GM23338 (cell line): ENCODE measurements at regions not wholly inside any gene's neighbourhood (a gene's known extent, or its start where the extent isn't known, plus 50 kb on each side); places are given as distances from the start of the nearest gene placed in this dataset.

Experiments used
- ATAC-seq: fragments of 200-7000 bp; cut with Tn5 transposase; 3 replicates; pipeline ENCODE4 v1.9.1; 2020
- DNase-seq: peaks from one replicate; pipeline ENCODE4 v3.0.0-alpha.2; 2015; ENCODE audit warnings: low spot score
- H2AFZ ChIP-seq: fragments of 200-600 bp; sonication (generic); 2 replicates; pipeline ENCODE4 v1.8.0; 2016; ENCODE audit warnings: antibody characterized with exemption, mild to moderate bottlenecking, moderate library complexity
- H3F3A ChIP-seq: fragments of 200-600 bp; sonication (generic); replicated peaks from 2 replicates; pipeline ENCODE4 v1.8.0; 2017; ENCODE audit warnings: antibody characterized with exemption, mixed run types, low read depth
- H3K27ac ChIP-seq: fragments of 200-600 bp; sonication (generic); 2 replicates; pipeline ENCODE4 v1.6.1; 2016; ENCODE audit warnings: low read depth
- H3K27me3 ChIP-seq: fragments of 200-600 bp; sonication (generic); 2 replicates; pipeline ENCODE4 v1.8.0; 2016; ENCODE audit warnings: mild to moderate bottlenecking, mixed run types, moderate library complexity; ENCODE audit not compliant: insufficient read depth
- H3K36me3 ChIP-seq: fragments of 200-600 bp; sonication (generic); 2 replicates; pipeline ENCODE4 v1.8.0; 2016; ENCODE audit warnings: mild to moderate bottlenecking; ENCODE audit not compliant: insufficient read depth
- H3K4me1 ChIP-seq: fragments of 200-600 bp; sonication (generic); 2 replicates; pipeline ENCODE4 v1.8.0; 2016; ENCODE audit warnings: mild to moderate bottlenecking, moderate library complexity; ENCODE audit not compliant: insufficient read depth
- H3K4me2 ChIP-seq: fragments of 200-600 bp; sonication (generic); 2 replicates; pipeline ENCODE4 v1.7.1; 2017; ENCODE audit warnings: mixed run types
- H3K4me3 ChIP-seq: fragments of 200-600 bp; sonication (generic); 2 replicates; pipeline ENCODE4 v1.6.1; 2016; ENCODE audit warnings: mixed run types
- H3K79me2 ChIP-seq: fragments of 200-600 bp; sonication (generic); replicated peaks from 2 replicates; pipeline ENCODE4 v1.8.0; 2017; ENCODE audit warnings: mild to moderate bottlenecking; ENCODE audit not compliant: insufficient read depth
- H3K9me2 ChIP-seq: fragments of 200-600 bp; sonication (generic); 2 replicates; pipeline ENCODE4 v1.8.0; 2017; ENCODE audit not compliant: insufficient read depth
- H4K20me1 ChIP-seq: fragments of 200-600 bp; sonication (generic); replicated peaks from 2 replicates; pipeline ENCODE4 v1.8.0; 2017; ENCODE audit warnings: mild to moderate bottlenecking; ENCODE audit not compliant: insufficient read depth
- H3K27ac Mint-ChIP-seq: 2 replicates; pipeline ENCODE4 v1.8.0; 2020; ENCODE audit warnings: inconsistent platforms, mild to moderate bottlenecking, moderate library complexity, mixed read lengths
- H3K27me3 Mint-ChIP-seq: 3 replicates; pipeline ENCODE4 v1.8.0; 2022; ENCODE audit warnings: low read depth, mild to moderate bottlenecking, moderate library complexity, mixed read lengths, inconsistent platforms; ENCODE audit not compliant: insufficient read depth, poor library complexity
- H3K36me3 Mint-ChIP-seq: 3 replicates; pipeline ENCODE4 v1.8.0; 2021; ENCODE audit warnings: low read depth, mild to moderate bottlenecking, inconsistent platforms, moderate library complexity, mixed read lengths
- H3K4me1 Mint-ChIP-seq: 3 replicates; pipeline ENCODE4 v1.8.0; 2020; ENCODE audit warnings: mild to moderate bottlenecking, inconsistent platforms, mixed read lengths
- H3K4me3 Mint-ChIP-seq: 3 replicates; pipeline ENCODE4 v1.8.0; 2021; ENCODE audit warnings: moderate library complexity, mild to moderate bottlenecking, inconsistent platforms, mixed read lengths
- H3K9me3 Mint-ChIP-seq: 3 replicates; pipeline ENCODE4 v1.8.0; 2020; ENCODE audit warnings: moderate library complexity, mild to moderate bottlenecking, inconsistent platforms, mixed read lengths
- EZH2 ChIP-seq: fragments of 200-600 bp; sonication (generic); IDR thresholded peaks from one replicate; pipeline ENCODE4 v1.8.0; 2017; ENCODE audit warnings: antibody characterized with exemption, mild to moderate bottlenecking, low read depth; ENCODE audit not compliant: unreplicated experiment
- JUNB ChIP-seq: IDR thresholded peaks from one replicate; pipeline ENCODE4 v1.6.1; 2016; ENCODE audit warnings: antibody characterized with exemption; ENCODE audit not compliant: unreplicated experiment
- POLR2AphosphoS5 ChIP-seq: IDR thresholded peaks from 2 replicates; pipeline ENCODE4 v1.6.1; 2016; ENCODE audit warnings: antibody characterized with exemption, low read depth
- STAT1 ChIP-seq: IDR thresholded peaks from one replicate; pipeline ENCODE4 v1.6.1; 2016; ENCODE audit warnings: antibody characterized with exemption; ENCODE audit not compliant: unreplicated experiment
- TF ChIP-seq, protein P1 (sequence below): fragments of 250-450 bp; sonication (Bioruptor Pico); IDR thresholded peaks from 2 replicates; pipeline ENCODE4 v1.5.0; 2020; ENCODE audit warnings: mild to moderate bottlenecking, moderate library complexity
- TF ChIP-seq, protein P2 (sequence below), 2 experiments: fragments of 200-600 bp in 1 of 2; sonication (generic) in 1 of 2; conservative IDR thresholded peaks; 2 replicates each; pipeline versions ENCODE4 v1.5.1 to v1.6.1; 2016 to 2017; ENCODE audit warnings: antibody characterized with exemption in 2 of 2, low read depth in 2 of 2, mild to moderate bottlenecking in 2 of 2, moderate library complexity in 1 of 2

DNA sequence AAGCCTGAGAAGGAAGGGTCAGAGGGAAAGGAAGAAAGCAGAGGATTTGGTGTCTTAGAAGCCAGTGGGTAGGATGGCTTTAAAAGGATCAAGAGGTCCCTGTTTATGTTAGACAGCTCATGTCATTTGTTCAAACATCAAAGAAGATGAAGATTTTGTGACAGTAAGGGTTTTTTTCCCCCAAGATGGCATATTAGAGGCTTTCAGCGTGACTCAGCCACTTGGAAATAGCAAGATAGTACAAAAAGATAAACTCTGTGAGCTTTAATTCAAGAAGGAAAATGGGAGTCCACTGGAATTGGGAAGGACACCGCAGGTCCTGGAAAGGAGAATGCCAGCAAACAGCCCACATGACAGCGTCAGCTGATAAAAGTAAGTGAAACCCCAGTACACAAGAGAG is 467.1 kb upstream of the THBS1 start:
- Mint-ChIP-seq H3K27ac (no peak overlapping the region), H3K27me3 (peaks cover 1% of the 10 kb centered on the region), H3K4me3 (no peak overlapping the region), H3K9me3 (peaks cover 5% of the 10 kb centered on the region; the same call in 1 of the 3 replicates), H3K4me1 (no peaks in the 10 kb centered on the region), H3K36me3 (no peaks in the 10 kb centered on the region)
- Histone ChIP-seq H3K36me3 (no peaks in the 10 kb centered on the region), H3K27ac (no peak overlapping the region), H3K79me2 (no peaks in the 10 kb centered on the region), H3F3A (no peaks in the 10 kb centered on the region), H3K9me2 (peaks cover 3% of the 10 kb centered on the region; the same call in 1 of the 2 replicates), H3K4me1 (no peaks in the 10 kb centered on the region), H2AFZ (no peak overlapping the region), H3K4me3 (no peak overlapping the region), H3K4me2 (no peak overlapping the region), H3K27me3 (no peaks in the 10 kb centered on the region), H4K20me1 (no peaks in the 10 kb centered on the region)
- DNase-seq, result no peak
- no peak for ATAC-seq
- TF ChIP-seq JUNB, result no peak
- TF ChIP-seq POLR2AphosphoS5, result no peak
- TF ChIP-seq STAT1, result no peak
- TF ChIP-seq, protein P1, sequence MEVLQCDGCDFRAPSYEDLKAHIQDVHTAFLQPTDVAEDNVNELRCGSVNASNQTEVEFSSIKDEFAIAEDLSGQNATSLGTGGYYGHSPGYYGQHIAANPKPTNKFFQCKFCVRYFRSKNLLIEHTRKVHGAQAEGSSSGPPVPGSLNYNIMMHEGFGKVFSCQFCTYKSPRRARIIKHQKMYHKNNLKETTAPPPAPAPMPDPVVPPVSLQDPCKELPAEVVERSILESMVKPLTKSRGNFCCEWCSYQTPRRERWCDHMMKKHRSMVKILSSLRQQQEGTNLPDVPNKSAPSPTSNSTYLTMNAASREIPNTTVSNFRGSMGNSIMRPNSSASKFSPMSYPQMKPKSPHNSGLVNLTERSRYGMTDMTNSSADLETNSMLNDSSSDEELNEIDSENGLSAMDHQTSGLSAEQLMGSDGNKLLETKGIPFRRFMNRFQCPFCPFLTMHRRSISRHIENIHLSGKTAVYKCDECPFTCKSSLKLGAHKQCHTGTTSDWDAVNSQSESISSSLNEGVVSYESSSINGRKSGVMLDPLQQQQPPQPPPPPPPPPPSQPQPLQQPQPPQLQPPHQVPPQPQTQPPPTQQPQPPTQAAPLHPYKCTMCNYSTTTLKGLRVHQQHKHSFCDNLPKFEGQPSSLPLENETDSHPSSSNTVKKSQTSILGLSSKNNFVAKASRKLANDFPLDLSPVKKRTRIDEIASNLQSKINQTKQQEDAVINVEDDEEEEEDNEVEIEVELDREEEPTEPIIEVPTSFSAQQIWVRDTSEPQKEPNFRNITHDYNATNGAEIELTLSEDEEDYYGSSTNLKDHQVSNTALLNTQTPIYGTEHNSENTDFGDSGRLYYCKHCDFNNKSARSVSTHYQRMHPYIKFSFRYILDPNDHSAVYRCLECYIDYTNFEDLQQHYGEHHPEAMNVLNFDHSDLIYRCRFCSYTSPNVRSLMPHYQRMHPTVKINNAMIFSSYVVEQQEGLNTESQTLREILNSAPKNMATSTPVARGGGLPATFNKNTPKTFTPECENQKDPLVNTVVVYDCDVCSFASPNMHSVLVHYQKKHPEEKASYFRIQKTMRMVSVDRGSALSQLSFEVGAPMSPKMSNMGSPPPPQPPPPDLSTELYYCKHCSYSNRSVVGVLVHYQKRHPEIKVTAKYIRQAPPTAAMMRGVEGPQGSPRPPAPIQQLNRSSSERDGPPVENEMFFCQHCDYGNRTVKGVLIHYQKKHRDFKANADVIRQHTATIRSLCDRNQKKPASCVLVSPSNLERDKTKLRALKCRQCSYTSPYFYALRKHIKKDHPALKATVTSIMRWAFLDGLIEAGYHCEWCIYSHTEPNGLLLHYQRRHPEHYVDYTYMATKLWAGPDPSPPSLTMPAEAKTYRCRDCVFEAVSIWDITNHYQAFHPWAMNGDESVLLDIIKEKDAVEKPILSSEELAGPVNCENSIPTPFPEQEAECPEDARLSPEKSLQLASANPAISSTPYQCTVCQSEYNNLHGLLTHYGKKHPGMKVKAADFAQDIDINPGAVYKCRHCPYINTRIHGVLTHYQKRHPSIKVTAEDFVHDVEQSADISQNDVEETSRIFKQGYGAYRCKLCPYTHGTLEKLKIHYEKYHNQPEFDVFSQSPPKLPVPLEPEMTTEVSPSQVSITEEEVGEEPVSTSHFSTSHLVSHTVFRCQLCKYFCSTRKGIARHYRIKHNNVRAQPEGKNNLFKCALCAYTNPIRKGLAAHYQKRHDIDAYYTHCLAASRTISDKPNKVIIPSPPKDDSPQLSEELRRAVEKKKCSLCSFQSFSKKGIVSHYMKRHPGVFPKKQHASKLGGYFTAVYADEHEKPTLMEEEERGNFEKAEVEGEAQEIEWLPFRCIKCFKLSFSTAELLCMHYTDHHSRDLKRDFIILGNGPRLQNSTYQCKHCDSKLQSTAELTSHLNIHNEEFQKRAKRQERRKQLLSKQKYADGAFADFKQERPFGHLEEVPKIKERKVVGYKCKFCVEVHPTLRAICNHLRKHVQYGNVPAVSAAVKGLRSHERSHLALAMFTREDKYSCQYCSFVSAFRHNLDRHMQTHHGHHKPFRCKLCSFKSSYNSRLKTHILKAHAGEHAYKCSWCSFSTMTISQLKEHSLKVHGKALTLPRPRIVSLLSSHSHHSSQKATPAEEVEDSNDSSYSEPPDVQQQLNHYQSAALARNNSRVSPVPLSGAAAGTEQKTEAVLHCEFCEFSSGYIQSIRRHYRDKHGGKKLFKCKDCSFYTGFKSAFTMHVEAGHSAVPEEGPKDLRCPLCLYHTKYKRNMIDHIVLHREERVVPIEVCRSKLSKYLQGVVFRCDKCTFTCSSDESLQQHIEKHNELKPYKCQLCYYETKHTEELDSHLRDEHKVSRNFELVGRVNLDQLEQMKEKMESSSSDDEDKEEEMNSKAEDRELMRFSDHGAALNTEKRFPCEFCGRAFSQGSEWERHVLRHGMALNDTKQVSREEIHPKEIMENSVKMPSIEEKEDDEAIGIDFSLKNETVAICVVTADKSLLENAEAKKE (CRISPR knock-in tag), result no peak
- no peak for TF ChIP-seq EZH2
- TF ChIP-seq, protein P2, sequence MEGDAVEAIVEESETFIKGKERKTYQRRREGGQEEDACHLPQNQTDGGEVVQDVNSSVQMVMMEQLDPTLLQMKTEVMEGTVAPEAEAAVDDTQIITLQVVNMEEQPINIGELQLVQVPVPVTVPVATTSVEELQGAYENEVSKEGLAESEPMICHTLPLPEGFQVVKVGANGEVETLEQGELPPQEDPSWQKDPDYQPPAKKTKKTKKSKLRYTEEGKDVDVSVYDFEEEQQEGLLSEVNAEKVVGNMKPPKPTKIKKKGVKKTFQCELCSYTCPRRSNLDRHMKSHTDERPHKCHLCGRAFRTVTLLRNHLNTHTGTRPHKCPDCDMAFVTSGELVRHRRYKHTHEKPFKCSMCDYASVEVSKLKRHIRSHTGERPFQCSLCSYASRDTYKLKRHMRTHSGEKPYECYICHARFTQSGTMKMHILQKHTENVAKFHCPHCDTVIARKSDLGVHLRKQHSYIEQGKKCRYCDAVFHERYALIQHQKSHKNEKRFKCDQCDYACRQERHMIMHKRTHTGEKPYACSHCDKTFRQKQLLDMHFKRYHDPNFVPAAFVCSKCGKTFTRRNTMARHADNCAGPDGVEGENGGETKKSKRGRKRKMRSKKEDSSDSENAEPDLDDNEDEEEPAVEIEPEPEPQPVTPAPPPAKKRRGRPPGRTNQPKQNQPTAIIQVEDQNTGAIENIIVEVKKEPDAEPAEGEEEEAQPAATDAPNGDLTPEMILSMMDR (conservative IDR thresholded peaks at IDR 0.05; ENCODE audit: low read depth in 2 of 2), result no peak
